HEK293 (cell line): ENCODE measurements at regions not wholly inside any gene's neighbourhood (a gene's known extent, or its start where the extent isn't known, plus 50 kb on each side); places are given as distances from the start of the nearest gene placed in this dataset.

Experiments used
- CTCF ChIA-PET: fragments of 350-600 bp; formaldehyde crosslinking; extraction: SDS; loops from one replicate; lab custom pipeline; 2021; ENCODE audit warnings: antibody characterized with exemption; lab: Yijun Ruan, JAX
- POLR2A ChIA-PET: fragments of 300-600 bp; formaldehyde crosslinking; extraction: SDS; loops from one replicate; lab custom pipeline; 2020; ENCODE audit warnings: antibody characterized with exemption, inconsistent platforms; lab: Yijun Ruan, JAX
- H3K27ac ChIP-seq: fragments of 200-500 bp; sonication (Bioruptor generic); 2 replicates; pipeline ENCODE4 v1.5.1; 2014; ENCODE audit warnings: low read depth, low read length, control low read depth, inconsistent platforms; ENCODE audit errors: extremely low read depth
- H3K36me3 ChIP-seq, 2 experiments: fragments of 200-500 bp in 1 of 2; sonication (Bioruptor generic) in 1 of 2; 1 replicate in 1 of 2; 2 replicates in 1 of 2; pipeline ENCODE4 v1.5.1; 2014 to 2017; ENCODE audit warnings: inconsistent platforms in 2 of 2, low read length in 2 of 2; ENCODE audit not compliant: control insufficient read depth in 2 of 2, insufficient read depth in 1 of 2
- H3K4me1 ChIP-seq: fragments of 200-500 bp; sonication (Bioruptor generic); 2 replicates; pipeline ENCODE4 v1.5.1; 2014; ENCODE audit warnings: mild to moderate bottlenecking, low read length, inconsistent platforms; ENCODE audit not compliant: control insufficient read depth, insufficient read depth
- H3K4me3 ChIP-seq: 2 replicates; pipeline ENCODE4 v1.5.1; 2011; ENCODE audit warnings: low read depth, mild to moderate bottlenecking, control low read depth, low read length, moderate library complexity
- H3K9me3 ChIP-seq: fragments of 200-500 bp; sonication (Bioruptor generic); 2 replicates; pipeline ENCODE4 v1.5.1; 2014; ENCODE audit warnings: low read depth, low read length, inconsistent platforms; ENCODE audit not compliant: control insufficient read depth, insufficient read depth
- ATF2 ChIP-seq: fragments of 450-650 bp; formaldehyde crosslinking; IDR thresholded peaks from 2 replicates; pipeline ENCODE4 v1.5.1; 2016; ENCODE audit warnings: missing biosample characterization, missing genetic modification characterization, low read depth
- FEZF1 ChIP-seq: fragments of 450-650 bp; formaldehyde crosslinking; IDR thresholded peaks from 2 replicates; pipeline ENCODE4 v1.5.1; 2016; ENCODE audit warnings: missing biosample characterization, missing genetic modification characterization
- INSM2 ChIP-seq: fragments of 450-650 bp; formaldehyde crosslinking; IDR thresholded peaks from 2 replicates; pipeline ENCODE4 v1.5.1; 2016; ENCODE audit warnings: missing biosample characterization, missing genetic modification characterization
- KLF17 ChIP-seq: fragments of 450-650 bp; formaldehyde crosslinking; IDR thresholded peaks from 2 replicates; pipeline ENCODE4 v1.5.1; 2016; ENCODE audit warnings: missing biosample characterization, missing genetic modification characterization
- PRDM10 ChIP-seq: fragments of 450-650 bp; formaldehyde crosslinking; IDR thresholded peaks from 2 replicates; pipeline ENCODE4 v1.5.1; 2016; ENCODE audit warnings: missing biosample characterization, missing genetic modification characterization
- TRIM28 ChIP-seq: IDR thresholded peaks from 2 replicates; pipeline ENCODE4 v1.6.1; 2011; ENCODE audit warnings: low read length, control low read depth, borderline replicate concordance
- ZBTB44 ChIP-seq: fragments of 450-650 bp; IDR thresholded peaks from 2 replicates; pipeline ENCODE4 v1.5.1; 2018; ENCODE audit warnings: missing biosample characterization, mild to moderate bottlenecking, missing genetic modification characterization
- ZIC2 ChIP-seq: fragments of 450-650 bp; formaldehyde crosslinking; IDR thresholded peaks from 2 replicates; pipeline ENCODE4 v1.5.1; 2016; ENCODE audit warnings: missing biosample characterization, missing genetic modification characterization
- ZNF350 ChIP-seq: fragments of 450-650 bp; formaldehyde crosslinking; IDR thresholded peaks from 2 replicates; pipeline ENCODE4 v1.5.0; 2017; ENCODE audit warnings: missing biosample characterization, mild to moderate bottlenecking, missing genetic modification characterization
- ZNF366 ChIP-seq: fragments of 450-650 bp; formaldehyde crosslinking; conservative IDR thresholded peaks from 2 replicates; pipeline ENCODE4 v1.5.1; 2016; ENCODE audit warnings: missing biosample characterization, missing genetic modification characterization
- ZNF398 ChIP-seq: fragments of 450-650 bp; formaldehyde crosslinking; IDR thresholded peaks from 2 replicates; pipeline ENCODE4 v1.5.1; 2017; ENCODE audit warnings: missing biosample characterization, missing genetic modification characterization
- ZNF544 ChIP-seq: fragments of 450-650 bp; formaldehyde crosslinking; IDR thresholded peaks from 2 replicates; pipeline ENCODE4 v1.5.0; 2017; ENCODE audit warnings: missing biosample characterization, missing genetic modification characterization
- ZNF560 ChIP-seq: fragments of 450-650 bp; formaldehyde crosslinking; IDR thresholded peaks from 2 replicates; pipeline ENCODE4 v1.5.1; 2017; ENCODE audit warnings: missing biosample characterization, missing genetic modification characterization, borderline replicate concordance
- ZNF658 ChIP-seq: fragments of 450-650 bp; formaldehyde crosslinking; IDR thresholded peaks from 2 replicates; pipeline ENCODE4; 2016; ENCODE audit warnings: missing biosample characterization, missing genetic modification characterization

- Histone ChIP-seq H3K4me1 (peaks cover 13% of the 10 kb centered on the region), H3K36me3 (no peaks in the 10 kb centered on the region), H3K9me3 (no peaks in the 10 kb centered on the region), H3K27ac (no peak overlapping the region), H3K4me3 (no peak overlapping the region)
- TF ChIP-seq ZNF366 (peak; percentile 86), ZNF658 (no peak), KLF17 (tag by site-specific recombination) (no peak), TRIM28 (no peak), ZBTB44 (tag by site-specific recombination) (no peak)
- ChIA-PET POLR2A (no interaction called here), CTCF (interaction anchor here (0.6 kb wide), 1 partner anchor 353 kb away, joined by 3 read pairs; no protein-coding TSS in a partner anchor)
These were observed 672.9 kb upstream of the CITED2 start for GRCh38 chr6:140047321-140047720.

GRCh38 chr6:140046016-140046632 is 671.7 kb upstream of the CITED2 start:
- H3K9me3 ChIP-seq, result no peaks in the 10 kb centered on the region
- POLR2A ChIA-PET, result no interaction called here
- H3K4me3 ChIP-seq, result no peak overlapping the region
- no peak overlapping the region for H3K27ac ChIP-seq
- TF ChIP-seq ZNF560 (tag by site-specific recombination), result no peak
- 0 out of 2 replicates have a peak, but pooled peaks have one; percentile 17 for TF ChIP-seq ATF2 (tag by site-specific recombination)
- TF ChIP-seq, all 188 proteins: peak for 1
- Histone ChIP-seq H3K4me1 (peaks cover 9% of the 10 kb centered on the region), H3K36me3 (no peaks in the 10 kb centered on the region)
- CTCF ChIA-PET, result interaction anchor here (0.7 kb wide), 1 partner anchor 39 kb away, joined by 3 read pairs; no protein-coding TSS in a partner anchor

GRCh38 chr6:140045116-140045515 is 670.7 kb upstream of the CITED2 start:
- POLR2A ChIA-PET, result interaction anchor here (1.3 kb wide), 1 partner anchor 671 kb away, joined by 4 read pairs; the partner anchor contains the start of gene CITED2
- TF ChIP-seq ZNF398 (tag by site-specific recombination), result 0 out of 2 replicates have a peak, but pooled peaks have one; percentile 16
- no peak for TF ChIP-seq FEZF1 (tag by site-specific recombination)
- TF ChIP-seq, all 188 proteins: peak for 1
- Histone ChIP-seq H3K4me3 (no peak overlapping the region), H3K27ac (no peak overlapping the region), H3K36me3 (no peaks in the 10 kb centered on the region), H3K4me1 (peaks cover 9% of the 10 kb centered on the region), H3K9me3 (no peaks in the 10 kb centered on the region)
- CTCF ChIA-PET, result interaction anchor here (0.7 kb wide), 1 partner anchor 908 kb away, joined by 3 read pairs; no protein-coding TSS in a partner anchor

- POLR2A ChIA-PET, result interaction anchor here (1.3 kb wide), 1 partner anchor 670 kb away, joined by 4 read pairs; the partner anchor contains the start of gene CITED2
- CTCF ChIA-PET, result interaction anchor here (0.7 to 3.3 kb wide), 2 partner anchors 8 to 907 kb away, joined by 3 to 17 read pairs; no protein-coding TSS in a partner anchor
- H3K4me1 ChIP-seq, result peaks cover 9% of the 10 kb centered on the region
- H3K9me3 ChIP-seq, result no peaks in the 10 kb centered on the region
- no peaks in the 10 kb centered on the region for H3K36me3 ChIP-seq
- H3K27ac ChIP-seq, result no peak overlapping the region
- no peak overlapping the region for H3K4me3 ChIP-seq
- TF ChIP-seq PRDM10 (tag by site-specific recombination) (no peak), INSM2 (tag by site-specific recombination) (no peak), ZNF350 (no peak), ZIC2 (tag by site-specific recombination) (no peak), ZNF544 (tag by site-specific recombination) (no peak)
These were observed 670.2 kb upstream of the CITED2 start for GRCh38 chr6:140044626-140045025.
